HG02763 (cell line): ENCODE measurements at regions not wholly inside any gene's neighbourhood (a gene's known extent, or its start where the extent isn't known, plus 50 kb on each side); places are given as distances from the start of the nearest gene placed in this dataset.

ENCODE experiments used
- ATAC-seq: cut with Tn5 transposase; IDR thresholded peaks from one replicate; pipeline ENCODE4 v1.9.1; 2021; ENCODE audit warnings: mild to moderate bottlenecking, moderate library complexity; ENCODE audit not compliant: unreplicated experiment

GRCh38 chr4:65724973-65725372, 54.7 kb upstream of the EPHA5 start:
- no peak for ATAC-seq
